T-helper 2 cell (primary cell): ENCODE measurements at regions not wholly inside any gene's neighbourhood (a gene's known extent, or its start where the extent isn't known, plus 50 kb on each side); places are given as distances from the start of the nearest gene placed in this dataset.

Experiments
- DNase-seq, 5 experiments: peaks; one replicate each; pipeline versions ENCODE4 v3.0.0 to v3.0.0-alpha.2; 2012 to 2022

DNA sequence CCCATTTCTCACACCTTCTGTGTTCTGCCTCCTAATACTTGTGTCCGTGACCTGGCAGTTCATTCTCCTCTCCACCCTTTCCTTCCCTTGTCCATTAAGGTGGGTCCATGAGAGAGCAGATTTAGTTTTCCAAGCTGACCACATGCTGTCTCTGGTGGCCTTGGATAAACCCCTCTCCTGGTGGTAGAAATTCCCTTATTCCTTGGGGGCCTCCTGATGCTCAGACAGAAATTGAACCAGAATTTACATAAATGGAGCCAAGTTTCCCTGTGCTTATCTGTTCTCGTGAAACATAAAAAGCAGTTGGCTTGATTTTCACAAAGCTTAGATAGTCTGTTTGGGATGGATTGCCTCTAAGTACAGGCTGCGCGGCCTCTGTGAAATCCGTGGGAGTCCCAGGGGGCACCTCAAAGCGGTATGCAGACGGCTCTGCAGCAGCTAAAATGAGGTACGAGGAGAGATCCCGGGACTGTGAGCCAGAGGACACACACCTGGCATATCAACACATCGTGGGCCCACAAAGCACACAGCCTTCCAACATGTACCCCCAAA lies 101.0 kb upstream of the NMNAT3 start:
- no peak for DNase-seq

DNA sequence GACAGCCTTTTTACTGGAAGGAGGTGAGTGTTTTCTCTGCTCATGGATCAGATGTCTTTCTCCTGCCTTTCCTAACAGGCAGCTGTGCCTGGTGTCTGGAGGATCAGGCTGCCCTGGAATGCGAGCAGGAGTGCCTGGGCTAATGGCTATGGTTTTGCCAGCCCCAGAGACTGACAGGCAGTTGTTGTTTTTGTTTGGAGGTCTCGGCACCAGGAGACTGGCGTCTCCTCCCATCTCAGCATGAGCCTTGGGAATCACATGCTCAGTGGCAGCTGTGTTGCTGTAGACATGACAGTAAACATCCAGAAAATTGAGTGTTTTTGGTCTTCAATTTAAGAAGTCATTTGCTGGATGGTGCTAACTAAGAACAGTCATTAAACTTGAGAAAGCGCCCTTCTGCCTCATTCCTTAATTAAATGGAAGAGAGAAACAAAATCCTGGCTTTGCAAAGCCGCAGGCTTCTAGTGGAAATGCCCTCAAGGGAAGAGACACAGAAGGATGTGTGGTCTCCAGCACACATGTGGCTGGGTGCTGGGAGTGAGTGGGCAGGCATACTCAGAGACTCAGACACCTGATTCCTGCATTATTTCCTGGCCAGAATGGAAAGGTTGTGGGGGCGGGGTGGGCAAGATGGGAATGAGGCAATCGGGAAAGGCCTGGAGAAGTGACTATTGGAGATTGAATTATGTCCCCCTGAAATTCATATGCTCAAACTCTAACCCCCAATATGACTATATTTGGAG lies 97.0 kb upstream of the NMNAT3 start:
- DNase-seq: no peak

DNA sequence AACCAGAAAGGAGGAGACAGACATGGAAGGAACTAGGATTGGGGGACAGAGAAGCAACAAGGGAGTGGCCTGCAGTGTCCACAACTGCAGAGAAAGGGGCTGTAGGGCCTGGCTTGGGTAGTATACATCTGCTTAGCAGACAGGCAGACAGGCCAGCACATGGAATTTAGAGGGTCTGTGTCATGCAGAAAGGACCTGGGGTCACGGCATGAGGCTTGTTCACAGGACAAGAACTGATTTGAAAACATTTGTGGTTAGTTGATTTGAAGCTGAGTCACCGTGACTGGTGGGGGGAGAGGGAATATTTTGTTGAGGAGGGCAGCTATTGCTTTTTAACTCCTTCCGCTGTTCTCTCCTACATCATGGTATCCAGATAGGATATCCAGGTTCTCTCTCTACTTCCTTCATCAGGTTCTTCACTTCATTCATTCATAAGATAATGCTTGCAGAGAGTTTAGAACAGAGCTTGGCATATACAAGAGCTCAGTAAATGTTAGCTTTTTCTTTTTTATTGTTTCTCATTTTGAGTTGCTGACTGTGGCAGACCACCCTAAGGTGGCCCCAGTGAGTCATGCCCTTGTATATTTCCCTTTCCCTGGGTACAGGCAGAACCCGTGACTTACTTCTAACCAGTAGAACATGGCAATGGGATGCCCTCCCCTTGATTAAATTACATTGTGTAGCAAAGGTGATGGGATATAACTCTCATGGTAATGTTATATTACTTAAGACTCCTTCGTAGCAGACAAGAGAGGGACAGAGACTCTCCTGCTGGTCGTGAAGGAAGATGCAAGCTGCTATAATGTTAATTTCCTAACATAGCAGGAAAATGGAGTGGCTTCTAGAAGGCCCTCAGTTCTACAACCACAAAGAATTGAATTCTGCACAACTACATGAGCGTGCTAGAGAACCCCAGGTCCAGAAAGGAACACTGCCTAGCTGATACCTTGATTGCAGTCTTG lies 95.0 kb upstream of the NMNAT3 start:
- no peak for DNase-seq

DNA sequence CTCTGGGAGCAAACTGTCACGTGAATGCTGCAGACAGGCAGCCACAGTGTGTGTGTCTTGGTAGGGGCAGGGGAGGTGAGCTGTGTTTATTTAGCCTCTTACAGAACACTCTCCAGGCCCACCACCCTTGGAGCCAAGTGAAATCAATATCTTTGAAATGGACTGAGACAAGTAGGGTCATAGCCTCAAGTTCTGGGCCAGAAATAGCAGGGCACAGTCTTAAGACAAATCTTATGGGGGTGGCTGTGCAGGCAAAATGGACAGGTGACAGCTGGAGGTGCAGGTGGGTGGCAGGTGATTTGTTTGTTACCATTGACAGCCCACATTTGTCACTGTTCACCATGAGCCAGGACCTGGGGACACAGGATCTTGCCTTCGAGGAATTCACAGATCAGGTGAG lies 93.6 kb upstream of the NMNAT3 start:
- DNase-seq: no peak

DNA sequence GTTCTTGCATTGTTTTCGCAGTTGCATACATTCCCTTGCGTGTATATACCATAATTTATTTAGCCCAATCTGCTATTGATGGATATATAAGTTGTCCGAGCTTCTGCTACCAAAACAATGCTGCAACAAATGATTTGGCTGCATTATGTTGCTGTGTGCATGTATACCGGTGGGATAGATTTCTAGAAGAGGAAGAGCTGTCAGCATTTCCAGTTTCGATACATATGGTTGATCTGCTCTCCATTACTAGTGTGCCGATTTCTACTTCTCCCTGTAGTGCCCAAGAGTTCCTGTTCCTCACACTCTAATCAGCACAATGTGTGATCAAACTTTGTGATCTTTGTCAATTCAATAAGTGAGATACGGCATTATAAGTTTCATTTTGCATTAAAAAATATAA lies 92.8 kb upstream of the NMNAT3 start:
- DNase-seq: no peak

DNA sequence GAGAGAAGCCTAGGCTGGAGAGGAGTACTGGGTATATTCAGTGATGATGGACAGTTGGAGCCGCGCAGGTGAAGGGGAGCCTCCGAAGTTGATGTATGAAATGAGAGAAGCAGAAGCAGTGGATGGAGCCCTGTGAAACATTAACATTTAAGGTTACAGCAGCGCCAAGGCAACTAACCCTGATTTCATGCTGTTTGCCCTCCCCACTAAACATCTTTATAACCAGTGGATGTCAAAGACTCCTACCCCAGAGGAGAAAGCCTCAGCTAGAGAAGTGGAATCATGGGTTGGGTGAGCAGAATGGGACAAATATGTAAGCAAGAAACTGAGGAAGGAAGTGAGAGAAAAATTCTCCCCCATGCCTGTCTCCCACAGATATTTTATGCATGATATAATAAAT lies 92.0 kb upstream of the NMNAT3 start:
- DNase-seq: no peak

DNA sequence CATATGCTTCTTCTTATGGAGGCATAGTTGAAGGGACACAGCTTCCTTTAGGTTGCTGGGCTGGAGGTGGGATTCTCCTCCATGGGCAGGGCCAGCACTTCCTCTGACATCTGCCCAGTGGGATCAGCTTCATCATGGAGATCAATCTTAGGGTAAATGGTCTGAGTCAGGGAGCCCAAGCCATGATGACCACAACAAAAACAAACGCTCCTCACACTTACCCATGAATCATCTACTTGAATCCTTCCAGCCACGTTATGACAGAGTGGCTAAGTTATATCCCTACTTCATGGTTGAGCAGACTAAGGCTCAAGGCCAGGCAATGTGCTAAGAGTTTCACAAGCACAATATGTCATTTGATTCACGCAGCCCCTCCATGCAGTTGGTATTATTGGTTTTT lies 87.2 kb upstream of the NMNAT3 start:
- DNase-seq: no peak

DNA sequence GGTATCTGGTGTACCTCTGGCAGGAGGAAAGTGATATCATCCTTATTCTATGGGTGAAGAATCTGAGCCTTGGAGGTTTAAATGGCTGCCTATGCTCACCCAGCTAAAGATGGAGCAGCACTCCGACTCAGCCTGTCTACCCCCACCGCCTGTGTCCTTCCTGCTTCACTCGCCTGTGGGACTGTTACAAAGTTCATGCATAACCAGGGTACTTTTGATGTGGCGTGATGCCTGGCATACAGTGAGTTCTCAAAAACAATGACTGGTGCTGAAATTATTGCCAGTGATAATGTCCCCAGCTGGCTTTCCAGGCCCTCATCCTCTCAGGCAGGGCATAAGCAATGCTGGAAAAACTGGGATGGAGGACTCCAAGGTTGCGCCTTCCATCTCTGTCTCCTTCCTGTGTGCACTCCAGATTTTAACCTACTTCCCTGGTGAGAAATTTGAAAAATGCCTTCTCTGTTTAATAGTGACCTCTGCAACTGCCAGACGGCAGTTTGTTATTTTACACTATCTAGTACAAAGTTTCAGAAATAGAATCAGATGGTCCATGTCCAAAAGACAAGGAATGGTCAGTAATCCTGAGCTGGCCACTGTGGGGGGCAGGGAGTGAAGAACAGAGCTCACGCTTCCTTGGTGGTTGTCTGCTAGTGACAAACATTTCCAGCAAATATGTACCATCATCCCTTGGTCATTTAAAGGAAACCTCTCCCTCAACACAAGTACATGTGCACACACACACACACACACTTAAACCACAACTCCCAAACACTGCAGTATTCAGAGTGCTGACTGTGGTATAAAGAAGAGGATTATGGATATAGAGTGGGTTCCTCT lies 86.5 kb upstream of the NMNAT3 start:
- no peak for DNase-seq

DNA sequence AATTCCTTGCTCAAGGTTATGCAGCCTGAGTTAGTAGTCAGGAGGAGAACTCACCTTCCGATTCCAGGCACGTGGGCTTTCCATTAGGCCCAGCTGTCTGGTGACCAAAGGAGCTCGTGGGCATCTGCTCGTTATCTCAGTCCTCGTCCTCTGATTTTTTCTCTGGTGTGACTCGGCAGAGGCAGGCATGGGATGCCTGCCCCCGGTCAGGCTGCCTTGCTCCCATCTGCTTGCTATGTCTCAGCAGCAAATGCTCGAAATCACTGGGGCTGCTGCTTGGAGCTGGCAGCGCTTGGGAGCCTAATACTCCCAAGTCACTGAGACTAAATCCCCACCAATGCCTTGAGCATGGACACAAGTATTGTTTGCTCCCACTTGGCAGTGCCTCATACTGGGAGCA lies 84.5 kb upstream of the NMNAT3 start:
- DNase-seq: no peak

DNA sequence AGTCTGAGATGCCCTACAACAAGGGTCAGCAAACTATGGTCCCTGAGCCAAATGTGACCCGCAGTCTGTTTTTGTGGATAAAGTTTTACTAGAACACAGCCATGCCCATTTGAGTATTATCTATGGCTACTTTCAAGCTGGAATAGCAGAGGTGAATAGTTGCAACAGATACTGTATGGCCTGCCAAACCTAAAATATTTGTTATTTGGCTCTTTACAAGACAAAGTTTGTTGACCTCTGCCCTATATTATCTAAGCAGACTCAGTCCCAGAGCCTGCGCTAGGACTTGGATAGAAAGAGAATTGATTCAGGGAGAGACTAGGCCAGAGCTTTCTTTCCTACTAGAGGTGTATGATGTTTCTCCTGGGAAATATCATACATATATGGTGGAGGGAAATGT lies 81.7 kb upstream of the NMNAT3 start:
- no peak for DNase-seq

DNA sequence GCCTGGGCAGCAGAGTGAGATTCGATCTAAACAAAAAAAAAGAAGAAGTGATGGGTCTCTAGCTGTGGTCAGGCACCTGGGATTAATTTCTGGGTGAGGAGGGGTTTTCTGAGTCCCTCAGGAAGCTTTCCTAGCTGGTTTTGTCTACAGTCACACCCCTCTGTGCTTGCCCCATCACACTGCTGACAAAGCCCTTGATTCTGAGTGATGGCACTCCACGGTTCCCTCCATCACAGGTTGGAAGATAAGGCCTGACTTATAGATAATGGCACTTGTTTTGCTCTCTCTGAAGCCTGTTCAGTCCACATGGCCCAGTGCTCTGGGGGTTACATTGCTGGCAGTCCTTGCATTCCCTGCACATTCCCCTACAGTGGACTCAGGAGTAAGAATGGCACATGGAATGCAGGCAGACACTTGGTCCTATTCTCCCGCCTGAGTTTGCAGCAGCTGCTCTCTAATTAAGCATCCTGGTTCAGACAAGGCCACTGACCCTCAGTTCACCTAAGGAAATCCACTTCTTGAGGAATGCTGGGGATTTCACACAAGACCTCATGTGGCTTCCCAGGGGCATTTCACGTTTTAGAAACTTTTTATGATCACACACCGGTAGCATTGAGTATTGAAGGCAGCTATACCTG lies 81.0 kb upstream of the NMNAT3 start:
- DNase-seq: no peak

DNA sequence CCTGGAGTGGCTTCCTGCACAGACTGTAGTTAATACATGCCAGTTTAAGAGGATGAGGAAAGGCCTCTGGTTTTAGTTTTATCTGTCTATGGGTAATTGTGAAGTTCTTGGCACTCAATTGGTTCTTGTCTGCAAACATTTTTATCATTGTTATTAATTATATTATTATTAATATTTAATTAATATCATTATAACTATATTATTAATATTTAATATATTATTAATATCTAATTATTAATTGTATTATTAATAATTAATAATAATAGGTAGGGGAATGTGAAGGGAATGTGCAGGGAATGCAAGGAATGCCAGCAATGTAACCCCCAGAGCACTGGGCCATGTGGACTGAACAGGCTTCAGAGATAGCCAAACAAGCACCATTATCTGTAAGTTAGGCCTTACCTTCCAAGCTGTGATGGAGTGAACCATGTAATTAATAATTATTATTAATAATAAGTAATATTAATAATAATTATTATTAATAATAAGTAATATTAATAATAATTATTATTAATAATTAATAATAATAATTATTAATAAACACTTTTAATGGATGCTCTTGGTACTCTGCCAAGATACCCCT lies 79.8 kb upstream of the NMNAT3 start:
- DNase-seq: no peak

DNA sequence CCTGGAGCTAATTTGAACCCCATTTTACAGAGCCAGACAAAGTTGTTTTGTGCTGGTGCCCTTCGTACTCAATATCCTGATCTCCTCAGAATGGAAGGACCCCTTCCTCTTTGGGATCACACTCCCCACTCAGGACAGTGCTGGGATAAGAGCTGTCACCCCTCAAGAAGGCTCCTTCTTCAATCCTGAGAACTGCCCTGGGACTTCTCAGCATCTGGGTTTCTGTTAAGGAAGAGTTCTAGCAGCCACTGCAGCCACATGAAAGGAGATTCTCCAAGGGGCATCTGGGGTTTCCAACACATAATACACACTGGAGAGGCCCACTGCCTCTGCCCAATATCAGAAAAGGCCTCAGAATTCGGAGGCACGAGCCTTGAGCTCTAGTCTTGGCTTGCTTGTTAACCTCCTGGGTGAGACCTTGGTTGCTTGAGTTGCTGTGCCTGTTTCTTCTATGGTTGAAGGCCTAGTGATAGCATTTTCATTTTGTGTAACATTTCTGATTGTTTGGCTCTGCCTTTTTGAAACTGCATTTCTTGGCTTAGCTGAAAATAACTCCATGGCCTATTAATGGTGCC lies 78.8 kb upstream of the NMNAT3 start:
- no peak for DNase-seq

DNA sequence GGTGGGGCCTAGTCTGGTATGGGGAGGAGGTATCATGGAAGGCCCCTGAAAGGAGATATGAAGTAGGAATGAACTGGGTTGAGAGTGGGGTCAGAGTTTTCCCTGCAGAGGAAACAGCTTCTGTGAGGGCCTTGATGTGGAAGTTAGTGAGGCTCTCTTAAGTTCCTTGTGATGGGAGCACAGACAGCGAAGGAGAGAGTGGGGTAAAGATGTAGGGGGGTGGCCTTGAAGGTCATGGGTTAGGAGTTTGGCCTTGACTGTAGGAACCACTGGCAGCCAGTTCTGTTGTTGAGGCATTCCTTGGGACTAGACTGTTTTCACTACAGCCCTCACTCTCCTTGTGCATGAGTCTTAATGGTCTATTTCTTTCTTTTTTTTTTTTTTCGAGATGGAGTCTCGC lies 77.8 kb upstream of the NMNAT3 start:
- no peak for DNase-seq

DNA sequence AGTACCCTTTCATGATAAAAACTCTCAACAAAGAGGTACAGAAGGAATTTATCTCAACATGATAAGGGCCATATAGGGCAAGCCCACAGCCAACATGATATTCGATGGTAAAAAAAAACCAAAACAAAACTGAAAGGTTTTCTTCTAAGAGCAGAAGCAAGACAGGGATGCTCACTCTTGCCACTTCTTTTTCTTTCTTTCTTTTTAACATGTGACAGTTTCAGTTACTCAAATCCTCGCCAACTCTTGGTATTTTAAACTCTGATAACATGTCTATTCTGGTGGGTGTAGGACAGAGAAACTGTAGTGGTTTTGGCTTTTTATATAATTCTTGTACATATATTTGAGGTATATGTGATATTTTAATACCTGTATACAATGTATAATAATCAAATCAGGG lies 74.0 kb upstream of the NMNAT3 start:
- DNase-seq: no peak

DNA sequence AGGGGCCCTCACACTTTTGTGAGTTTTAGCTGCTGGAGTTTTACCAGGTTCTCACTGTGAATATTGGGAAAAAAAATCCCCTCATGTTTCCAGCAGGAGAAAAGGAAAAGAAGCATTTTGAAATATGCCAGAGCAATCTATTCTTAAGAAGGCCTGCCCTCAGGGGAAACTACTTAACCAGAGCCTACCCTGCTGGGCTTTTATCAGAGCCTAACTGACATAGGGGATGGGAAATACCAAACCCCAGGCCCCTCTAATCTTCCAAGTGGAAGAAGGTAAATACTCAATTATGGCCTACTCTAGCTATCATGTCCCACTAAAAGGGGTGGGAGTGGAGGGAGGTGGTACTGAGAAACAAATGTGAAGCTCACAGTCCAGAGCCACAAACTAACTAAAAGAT lies 68.7 kb upstream of the NMNAT3 start:
- DNase-seq: no peak

DNA sequence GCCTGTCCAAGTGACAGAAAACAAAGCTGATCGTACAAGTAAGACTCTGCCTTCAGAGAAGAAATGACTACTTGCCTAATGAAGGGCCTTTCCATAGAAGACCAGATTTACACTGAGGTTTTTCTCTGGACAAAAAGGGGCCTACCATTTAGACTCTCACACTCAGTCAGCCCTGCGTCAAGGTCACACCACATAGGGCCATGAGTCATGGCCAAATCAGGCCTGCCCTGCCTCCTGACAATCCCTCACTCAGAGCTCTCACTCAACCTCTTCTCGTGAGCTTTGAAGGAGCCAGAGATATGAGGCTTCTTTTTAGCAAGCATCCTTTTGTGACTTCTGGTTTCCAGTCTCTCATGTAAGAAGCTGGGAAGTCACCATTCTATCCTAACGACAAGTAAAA lies 68.1 kb upstream of the NMNAT3 start:
- no peak for DNase-seq

DNA sequence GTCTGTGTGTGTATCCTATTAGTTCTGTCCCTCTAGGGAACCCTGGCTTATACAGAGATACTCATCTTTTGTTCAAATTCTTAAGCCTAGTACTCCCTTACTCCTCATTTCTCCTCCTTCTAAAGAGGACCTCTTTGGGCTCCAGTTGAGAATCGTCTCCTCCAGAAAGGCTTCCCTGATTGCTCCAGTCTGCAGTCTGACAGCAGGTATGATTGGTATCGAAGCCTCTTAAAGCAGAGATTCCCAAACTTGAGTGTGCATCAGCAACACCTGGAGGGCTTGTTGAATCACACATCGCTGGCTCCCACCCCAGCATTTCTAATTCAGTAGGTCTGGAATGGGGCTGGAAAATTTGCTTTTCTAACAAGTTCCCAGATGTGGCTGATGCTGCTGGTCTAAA lies 60.9 kb upstream of the NMNAT3 start:
- DNase-seq: no peak

DNA sequence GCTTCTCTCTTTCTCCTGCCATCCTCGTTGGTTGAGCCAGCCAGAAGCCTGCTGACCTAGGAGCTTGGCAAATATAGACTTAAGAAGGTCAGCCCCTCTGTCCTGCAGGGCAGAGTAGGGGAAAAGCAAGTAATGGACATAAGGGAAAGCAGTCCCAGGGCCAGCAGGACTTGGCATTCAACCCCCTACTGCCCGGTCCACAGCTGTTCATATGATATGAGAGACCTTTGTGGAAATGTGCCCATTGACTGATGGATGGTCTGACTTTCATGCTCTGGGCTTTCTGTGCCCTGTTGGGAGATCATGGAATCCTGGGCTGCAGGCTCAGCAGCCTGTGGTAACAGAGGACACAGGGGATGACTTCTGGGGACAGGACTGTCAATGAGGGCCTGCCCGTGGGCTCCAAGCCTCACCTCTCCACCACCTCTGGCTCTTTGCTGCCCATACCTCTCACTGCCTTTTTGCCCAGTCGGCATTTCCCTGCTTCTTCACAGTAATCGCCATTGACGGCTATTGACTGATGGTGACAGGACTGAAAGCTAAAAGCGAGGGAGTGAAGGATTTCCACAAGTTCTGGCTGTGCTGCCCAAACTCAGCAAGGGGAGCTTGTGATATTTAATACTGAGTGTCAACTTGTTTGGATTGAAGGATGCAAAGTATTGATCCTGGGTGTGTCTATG lies 60.0 kb upstream of the NMNAT3 start:
- no peak for DNase-seq

DNA sequence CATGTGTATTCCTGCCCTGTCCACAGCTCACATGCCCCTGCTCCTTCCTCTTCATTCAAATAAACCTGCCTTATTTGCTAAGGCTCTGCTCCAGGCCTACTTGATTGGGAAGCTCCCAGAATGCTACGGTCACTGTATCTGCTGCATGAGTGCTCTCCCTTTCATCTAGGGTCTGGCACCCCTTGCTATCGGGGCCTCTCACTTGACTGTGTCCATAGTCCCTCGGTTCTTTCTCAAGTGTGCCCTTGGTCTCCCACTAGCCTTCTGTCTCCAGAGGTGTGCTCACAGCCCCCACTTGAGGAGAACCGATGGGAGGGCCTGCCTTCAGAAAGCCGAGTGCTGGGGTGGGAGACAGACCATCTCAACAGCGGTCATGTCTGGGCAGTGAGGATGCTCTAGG lies 57.4 kb upstream of the NMNAT3 start:
- DNase-seq: no peak

DNA sequence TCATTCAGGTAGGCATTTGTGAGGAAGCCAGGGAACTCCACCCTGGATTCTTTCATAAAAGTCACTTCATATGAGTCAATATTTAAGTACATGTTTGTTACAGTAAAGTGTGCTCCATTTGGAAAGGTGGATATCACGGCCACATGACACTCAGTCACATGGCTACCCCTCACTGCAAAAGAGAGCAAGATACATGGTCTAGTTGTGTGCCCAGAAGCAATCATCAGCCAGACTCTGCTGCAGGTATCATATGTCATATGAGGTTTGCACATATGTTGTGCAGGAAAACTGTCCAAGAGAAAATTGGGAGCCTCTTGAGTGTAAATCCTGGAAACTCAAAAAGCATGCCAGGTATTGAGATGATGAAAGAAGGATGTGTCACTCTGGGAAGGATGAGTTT lies 55.0 kb upstream of the NMNAT3 start:
- DNase-seq: no peak
